ENCODE measurements at regions not wholly inside any gene's neighbourhood (a gene's known extent, or its start where the extent isn't known, plus 50 kb on each side); places are given as distances from the start of the nearest gene placed in this dataset.
A peak's percentile ranks its signal among the peaks of the same experiment; 100 is the strongest.
"Not testable (repeated sequence)": the region's sequence is repeated elsewhere in the genome, so short reads cannot be mapped to it uniquely, and the experiment has no call there.

DNA sequence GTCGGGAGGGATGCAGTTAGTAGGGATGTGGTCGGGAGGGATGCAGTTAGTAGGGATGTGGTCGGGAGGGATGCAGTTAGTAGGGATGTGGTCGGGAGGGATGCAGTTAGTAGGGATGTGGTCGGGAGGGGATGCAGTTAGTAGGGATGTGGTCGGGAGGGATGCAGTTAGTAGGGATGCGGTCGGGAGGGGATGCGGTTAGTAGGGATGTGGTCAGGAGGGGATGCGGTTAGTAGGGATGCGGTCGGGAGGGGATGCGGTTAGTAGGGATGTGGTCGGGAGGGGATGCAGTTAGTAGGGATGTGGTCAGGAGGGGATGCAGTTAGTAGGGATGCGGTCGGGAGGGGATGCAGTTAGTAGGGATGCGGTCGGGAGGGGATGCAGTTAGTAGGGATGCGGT lies 96.2 kb downstream of the BDH1 start:
- DNase-seq = not testable (repeated sequence)

DNA sequence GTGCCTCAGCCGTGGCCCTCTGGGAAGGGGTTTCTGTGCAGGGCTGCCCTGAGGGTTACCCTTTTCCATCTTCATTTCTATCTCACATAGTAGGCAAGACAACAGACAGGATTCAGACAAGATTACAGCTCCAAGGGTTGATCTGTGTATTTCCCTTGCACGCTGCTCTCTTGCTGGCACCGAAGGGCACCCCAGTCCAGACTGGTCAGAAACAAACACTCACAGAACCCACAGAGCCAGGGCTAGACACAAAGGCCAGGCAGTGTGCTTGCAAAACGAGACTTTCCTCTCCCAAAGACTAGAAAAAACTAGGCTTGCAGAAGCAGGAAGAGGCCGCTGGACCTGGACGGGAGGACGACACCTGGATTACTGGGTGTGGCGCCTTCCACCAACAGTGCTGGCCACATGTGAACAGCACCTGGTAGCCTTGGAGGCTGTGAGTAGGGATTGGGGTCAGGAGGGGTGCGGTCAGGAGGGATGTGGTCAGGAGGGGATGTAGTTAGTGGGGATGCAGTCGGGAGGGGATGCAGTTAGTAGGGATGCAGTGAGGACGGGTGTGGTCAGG lies 96.8 kb downstream of the BDH1 start:
- DNase-seq = no peak

DNA sequence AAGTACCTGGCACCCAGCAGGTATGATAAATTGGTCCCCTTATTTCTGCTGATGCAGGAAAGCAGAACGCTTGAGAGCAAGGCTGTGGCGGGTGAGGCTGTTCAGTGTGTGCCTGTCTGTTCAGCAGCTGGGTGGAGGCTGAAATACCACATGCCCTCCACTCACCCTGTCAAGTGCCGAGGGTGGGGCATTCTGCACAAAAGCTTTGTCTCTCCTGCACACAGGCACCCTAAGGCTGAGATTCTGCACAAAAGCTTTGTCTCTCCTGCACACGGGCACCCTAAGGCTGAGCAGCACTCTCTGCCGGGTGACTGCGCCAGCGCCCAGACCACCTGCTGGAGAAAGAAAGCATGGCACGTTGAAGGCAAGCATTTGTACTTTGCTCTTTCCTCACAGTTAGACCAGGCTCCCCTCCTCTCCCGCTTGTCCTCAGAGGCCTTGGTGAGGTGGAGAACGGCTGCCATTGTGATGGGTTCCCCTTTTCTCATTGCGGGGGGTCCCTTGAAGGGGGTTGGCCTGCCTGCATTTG lies 97.5 kb downstream of the BDH1 start:
- peak; percentile 47 for DNase-seq

DNA sequence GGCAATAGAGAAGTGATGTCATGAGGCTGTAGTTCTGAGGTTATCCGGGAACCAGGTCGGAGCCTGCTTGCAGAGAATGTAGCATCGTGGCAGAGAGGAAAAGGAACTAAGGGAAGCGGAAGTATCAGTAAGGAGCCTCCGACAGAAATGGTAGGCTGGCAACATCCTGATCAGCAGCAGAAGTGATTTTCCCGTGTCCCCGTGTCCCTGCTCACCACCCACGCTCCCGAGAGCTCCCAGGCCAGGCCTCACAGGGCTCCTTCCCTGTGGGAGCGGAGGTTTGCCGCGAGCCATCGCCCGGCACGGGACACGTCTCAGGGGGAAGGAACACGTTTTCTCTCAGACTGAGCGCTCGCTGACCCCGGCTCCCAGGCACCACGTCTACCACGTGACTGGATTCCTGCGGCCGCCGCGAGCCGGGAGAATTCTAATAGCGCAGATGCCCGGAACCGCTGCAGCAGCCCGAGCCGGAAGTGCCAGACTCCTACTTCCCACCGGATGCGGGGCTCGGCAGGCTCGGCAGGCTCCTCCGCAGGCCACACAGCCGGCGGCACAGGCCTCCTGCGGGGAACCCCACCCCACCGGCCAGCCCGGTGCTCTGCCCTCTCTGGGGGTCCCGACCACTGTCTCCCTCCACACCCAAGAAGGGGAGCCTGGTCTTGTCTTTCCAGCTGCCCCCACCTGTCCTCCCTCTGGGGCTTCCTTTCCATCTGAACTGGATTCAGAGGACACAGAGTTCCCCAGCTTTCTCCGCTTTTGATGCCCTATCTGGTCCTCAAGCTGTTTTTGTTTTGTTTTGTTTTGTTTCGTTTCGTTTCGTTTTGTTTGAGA lies 99.3 kb downstream of the BDH1 start:
- peak; percentile 75 for DNase-seq

DNA sequence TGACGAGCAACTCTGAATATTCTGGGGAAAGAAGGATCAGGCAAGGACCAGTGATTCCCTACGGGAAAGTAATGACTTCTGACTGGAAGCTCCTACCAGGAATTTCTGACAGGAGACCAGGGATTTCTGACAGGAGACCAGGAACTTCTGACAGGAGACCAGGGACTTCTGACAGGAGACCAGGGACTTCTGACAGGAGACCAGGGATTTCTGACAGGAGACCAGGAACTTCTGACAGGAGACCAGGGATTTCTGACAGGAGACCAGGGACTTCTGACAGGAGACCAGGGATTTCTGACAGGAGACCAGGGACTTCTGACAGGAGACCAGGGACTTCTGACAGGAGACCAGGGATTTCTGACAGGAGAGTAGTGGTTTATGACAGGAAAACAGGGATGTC lies 100.9 kb downstream of the BDH1 start:
- not testable (repeated sequence) for DNase-seq

DNA sequence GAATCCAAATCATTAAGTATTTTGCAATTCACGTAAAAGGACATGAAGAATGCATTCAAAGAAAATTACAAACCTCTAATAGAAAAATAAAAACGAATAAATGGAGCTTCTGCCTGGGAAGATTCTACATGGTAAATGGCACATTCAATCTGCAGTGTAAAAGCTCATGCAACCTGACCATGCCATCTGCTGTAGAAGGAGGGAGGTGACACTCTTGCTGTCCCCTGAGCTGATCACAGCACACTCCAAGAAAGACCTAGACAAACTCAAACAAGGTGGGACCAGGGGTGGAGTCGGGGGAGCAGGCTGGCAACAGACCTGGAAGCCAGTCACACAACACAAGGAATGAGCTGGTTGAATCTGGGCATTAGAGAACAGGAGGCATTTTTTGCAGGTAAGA lies 101.8 kb downstream of the BDH1 start:
- DNase-seq = peak; percentile 69

DNA sequence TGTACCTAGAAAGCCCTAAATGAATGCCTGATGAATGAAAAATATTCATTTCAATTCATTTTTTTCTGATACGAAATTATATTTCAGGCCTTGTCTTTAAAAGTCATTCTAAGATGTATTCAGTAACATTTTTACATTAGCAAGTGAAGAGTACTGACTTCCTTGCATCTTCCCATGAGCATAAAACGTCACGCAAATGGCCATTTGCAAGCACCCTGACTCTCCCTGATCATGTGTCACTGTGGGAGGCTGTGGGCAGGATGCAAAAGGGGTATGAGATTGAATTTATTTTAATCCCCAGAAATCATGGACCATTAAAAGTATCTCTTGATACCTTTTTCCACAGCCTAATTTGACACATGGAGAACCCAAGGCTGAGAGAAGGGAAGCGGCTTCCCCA lies 105.0 kb downstream of the BDH1 start:
- no peak for DNase-seq

DNA sequence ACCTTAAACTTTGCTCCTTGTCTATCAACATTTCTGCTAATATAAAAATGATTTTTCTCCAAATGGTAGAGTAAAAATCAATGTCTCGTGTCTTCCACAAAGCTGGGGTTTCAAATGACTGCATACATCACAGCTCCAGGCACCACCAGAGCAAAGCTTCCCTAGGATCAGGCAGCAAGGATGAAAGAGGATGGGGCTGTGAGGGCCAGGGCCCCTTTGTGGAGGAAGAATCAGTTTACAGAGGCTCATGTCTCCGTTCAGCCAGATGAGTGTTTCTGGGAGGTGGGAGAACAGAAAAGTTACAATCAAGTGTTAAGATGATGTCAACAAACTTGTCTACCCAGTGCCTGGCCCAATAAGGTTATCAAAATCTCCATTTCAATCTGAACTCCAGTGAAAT lies 105.5 kb downstream of the BDH1 start:
- no peak for DNase-seq

DNA sequence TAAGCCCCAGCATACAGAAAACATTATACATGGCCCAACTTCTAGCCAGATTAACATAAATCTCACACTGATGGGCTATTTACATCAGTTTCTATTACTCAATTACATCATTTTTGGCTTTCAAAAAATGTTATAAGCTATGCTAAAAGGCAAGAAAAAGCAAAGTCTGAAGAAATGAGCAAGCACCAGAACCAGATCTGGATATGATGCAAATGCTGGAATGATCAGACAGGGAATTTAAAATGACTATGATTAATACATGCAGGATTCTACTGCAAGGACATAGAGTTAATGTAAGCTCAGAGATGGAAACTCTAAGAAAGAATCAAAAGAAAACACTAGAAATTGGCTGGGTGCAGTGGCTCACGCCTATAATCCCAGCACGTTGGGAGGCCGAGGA lies 106.6 kb downstream of the BDH1 start:
- not testable (repeated sequence) for DNase-seq

DNA sequence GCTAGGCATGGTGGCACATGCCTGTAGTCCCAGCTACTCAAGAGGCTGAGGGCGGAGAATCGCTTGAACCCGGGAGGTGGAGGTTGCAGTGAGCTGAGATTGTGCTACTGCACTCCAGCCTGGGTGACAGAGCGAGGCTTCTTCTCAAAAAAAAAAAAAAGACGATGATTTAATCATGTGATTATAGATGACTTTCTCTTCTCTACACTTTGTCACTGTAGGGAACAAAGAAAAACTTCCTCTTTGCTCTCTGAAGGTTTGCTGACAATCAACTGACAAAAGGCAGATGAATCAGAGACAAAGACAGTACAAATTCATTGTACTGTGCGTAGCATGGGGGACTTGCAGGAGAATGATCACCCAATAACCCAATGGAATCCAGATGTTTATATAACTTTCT lies 108.0 kb downstream of the BDH1 start:
- not testable (repeated sequence) for DNase-seq

DNA sequence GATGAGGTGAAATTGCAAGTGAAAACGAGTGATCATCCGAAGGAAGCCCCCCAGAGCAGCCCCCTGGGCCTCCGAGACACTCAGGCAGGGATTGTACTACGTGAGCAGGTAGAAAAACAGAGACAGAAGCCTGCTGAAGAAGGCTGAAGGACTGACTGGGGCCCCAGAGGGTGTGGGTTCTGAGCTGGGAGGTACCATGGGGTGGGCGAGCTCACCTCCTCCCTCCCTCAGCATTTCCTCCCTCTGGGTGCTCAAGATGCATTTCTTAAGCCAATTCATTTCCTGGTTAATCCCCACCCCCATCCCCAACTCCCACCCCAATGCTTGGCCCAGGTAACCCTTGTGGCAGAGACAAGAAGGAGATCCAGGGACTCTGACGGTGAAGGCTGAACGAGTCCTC lies 108.7 kb downstream of the BDH1 start:
- no peak for DNase-seq

DNA sequence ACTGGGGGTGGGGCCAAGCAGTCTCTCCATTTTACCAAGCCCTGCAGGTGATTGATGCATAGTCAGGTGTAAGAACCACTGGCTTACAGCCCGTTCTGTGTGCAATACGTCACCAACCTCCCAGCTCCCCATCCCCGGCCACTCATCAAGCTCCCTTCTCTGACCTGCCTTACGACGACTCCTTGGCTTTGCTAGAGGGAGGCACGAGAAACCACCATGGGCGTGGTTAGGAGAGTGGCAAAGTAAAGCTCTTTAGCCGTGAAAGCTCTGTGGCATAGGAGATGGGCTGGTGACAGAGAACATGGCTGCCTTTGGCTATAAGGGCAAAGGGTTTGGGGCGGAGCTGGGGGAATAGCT lies 109.1 kb downstream of the BDH1 start:
- DNase-seq = peak; percentile 64

DNA sequence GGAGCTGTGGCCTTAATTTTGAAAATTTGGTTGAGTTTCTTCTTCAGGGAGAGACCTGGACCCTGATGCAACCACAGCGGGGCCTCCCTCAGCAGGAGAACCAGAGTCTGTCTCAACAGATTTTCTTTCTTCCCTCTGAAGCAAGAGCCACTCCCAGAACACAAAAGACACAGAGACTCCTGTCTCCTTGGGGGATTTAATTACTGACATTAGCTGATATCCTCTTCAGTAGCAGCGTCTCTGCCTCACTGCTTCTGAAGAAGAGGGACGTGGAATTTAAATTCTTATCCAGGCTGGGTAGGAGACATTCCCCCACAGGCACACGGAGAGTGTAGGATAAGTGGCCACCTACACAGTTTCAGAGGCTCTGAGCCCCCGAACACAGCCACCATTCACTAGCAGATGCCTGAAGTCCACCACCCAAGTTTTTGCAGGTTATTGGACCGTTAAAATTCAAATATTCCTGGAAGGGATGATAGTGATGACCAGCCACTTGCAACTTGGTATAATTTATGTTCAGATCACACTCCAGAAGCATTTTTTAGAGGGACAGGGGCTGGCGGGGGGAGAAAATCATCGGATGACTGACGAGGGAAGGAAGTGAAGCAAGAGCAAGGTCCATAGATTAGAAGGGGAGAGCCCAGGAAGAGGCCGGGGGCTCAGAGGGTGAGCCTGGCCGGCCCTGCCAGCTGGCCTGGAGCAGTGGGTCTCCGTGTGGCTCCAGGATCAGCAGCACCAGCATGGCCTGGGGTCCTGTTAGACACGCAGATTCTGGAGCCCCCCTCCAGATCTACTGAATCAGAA lies 109.7 kb downstream of the BDH1 start:
- no peak for DNase-seq

DNA sequence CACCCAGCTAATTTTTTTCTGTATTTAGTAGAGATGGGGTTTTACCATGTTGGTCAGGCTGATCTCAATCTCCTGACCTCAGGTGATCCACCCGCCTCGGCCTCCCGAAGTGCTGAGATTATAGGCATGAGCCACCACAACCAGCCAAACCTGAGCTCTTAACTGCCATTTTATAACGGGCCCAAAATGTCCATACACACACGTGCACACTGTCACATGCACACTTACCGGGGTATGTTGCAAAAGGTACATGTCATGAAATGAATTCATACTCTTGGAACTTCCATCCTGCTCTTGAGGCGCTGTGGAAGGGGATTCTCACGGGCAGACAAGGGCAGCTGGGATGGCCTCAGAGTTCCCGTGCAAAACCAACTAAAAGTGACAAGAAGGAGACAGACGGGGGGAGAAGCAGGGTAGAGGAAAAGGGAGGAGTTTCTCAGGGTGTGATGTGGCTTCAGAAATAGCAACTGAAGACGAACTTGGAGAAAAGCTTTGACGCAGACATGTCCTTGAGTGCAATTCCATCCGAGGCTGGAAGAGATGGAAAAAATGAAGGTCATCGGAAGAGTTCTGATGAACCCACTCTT lies 110.9 kb downstream of the BDH1 start:
- DNase-seq = peak; percentile 45

DNA sequence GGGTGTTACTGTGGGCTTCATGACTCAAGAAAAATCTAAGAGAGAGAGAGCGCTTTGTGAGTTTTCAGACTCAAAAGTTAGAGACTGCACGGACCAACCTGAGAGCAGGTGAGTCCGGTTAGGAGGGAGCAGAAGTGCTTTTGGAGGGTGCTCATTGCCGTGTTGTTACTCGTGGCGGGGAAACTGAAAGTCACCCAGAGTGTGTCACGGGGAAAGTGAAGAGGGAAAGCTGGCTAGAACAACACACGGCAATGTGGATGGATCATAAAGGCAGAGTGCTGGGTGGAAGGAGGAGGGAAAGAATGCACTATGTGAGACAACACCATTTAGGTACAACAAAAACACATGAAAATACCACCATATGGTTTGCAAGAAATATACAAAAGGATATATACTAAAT lies 112.3 kb downstream of the BDH1 start:
- DNase-seq = no peak

DNA sequence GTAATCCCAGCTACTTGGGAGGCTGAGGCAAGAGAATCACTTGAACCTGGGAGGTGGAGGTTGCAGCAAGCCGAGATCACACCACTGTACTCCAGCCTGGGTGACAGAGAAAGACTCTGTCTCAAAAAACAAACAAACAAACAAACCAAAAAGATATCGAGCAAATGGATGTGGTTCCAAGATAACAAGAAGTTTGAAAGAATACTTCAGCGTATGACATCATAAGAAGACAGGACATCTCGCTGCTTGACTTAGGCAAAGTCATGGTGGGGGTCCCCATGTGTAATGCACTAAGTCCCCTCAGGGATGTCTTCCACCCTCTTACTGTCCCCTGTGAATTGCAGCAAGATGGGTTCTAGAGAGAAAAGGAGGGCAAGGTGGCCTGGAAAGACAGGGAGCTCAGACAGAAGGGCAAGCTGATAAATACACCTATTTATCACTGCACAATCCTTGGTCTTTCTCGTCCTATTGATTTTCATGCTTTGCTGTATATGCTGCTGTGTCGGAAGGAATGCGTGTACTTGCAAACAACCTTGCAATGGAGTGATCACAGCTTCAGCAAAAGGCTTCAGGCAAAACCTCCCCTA lies 115.0 kb downstream of the BDH1 start:
- DNase-seq = no peak

DNA sequence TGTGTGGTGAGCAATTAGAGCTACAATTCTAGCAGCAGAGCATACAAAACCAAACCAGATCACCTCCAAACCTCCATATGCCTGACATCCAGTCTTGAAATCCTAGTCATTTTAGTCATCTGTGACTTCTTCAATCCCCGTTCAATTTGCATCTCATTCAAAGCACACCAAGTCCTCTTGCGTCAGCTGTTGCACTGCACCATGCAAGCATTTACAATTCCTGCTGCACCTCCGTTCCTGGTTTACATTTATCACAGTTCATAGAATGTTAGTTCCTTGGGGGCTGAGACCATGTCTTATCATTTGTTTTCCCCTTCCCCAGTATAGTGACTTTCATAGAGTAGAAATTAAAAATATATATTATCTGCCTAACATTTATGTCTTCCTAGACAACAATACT lies 116.9 kb downstream of the BDH1 start:
- no peak for DNase-seq

DNA sequence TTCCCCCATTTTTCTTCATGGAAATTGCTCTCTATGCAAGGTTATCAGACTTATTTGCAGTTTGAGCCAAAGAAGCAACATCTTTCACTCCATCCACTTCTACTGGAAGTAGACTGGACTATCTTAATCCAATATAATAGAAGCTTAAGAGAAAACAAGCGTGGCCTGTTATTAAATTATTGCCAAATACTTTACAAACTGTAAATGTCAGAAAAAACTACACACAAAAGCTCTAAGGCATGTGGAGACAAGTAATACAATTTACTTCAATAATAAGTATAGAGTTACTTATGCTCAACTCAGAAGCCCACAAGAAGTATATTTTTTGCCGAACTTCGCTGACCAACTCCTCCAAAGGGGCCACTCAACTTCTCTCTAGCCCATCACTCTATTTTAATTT lies 120.3 kb downstream of the BDH1 start:
- no peak for DNase-seq

DNA sequence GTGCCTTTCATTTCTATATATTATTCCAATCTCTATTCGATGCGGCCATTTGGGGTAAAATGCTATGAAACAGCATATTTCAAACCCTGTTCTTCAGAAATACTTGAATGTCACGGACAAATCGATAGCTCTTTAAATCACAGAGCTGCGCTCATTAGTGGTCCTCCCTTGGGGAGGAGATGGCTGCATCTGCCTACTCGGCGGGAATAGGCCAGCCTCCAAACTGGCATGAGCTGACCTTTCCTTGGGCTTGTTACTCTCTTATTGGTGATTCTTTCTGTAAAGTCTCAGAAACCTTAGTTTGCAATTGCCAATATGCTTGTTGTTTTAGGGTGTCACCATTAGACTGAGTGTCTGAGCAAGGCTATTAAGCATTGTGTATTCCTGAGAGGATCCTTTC lies 120.9 kb downstream of the BDH1 start:
- DNase-seq = no peak

DNA sequence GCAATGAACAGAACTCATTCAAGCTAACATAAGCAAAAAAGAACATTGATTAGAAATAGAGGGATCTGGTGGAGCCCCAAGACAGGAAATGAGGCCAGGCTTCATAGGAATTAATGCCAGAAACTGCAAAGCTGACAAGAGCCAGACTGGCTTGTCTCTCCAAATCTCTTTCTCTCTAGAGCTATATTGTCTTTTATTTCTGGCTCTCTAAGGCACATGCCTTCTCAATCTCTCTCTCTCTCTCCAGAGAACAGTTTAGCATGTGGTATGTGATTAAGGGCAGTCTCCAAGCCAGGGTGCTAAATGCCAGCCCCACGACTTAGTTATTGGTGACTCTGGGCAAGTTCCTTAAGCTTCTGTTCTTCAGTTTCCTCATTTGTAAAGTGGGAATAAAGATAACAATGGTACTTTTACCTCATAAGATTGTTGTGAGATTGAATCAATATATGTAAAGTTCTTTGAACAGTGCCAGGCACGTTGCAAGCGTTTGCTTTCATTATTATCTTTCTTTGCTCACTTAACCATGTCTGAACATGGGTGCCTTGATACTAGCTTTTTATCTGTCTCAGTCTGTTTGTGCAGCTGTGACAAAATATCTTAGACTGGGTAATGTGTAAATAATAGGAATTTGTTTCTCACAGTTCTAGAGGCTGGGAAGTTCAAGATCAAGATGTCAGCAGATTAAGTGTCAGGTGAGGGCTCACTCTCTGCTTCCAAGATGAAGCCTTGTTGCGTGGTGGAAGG lies 123.2 kb downstream of the BDH1 start:
- peak; percentile 60 for DNase-seq

DNA sequence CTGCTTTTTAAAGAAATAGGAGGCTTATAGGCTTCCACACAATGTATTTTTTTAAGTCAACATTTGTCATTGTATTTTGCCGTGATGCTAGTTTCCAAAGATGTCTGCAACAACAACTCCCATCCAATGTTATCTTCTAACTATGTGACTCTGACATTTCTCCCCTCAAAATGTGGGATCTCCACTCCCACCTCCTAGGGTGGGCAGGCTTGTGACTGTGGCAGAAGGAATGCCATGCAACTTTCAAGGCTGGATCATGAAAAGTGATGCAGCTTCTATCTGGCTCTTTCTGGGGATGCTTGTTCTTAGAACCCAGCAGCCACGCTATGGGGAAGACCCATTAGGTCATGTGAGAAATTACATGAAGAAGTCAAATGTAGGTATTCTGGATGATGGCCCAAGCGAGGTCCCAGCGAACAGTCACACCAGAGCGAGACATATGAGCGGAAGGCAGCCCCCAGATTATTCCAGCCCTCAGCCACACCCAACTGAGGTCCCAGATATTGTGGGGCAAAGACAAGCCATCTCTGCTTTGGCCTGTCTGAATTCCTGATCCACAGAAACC lies 124.3 kb downstream of the BDH1 start:
- DNase-seq = no peak

DNA sequence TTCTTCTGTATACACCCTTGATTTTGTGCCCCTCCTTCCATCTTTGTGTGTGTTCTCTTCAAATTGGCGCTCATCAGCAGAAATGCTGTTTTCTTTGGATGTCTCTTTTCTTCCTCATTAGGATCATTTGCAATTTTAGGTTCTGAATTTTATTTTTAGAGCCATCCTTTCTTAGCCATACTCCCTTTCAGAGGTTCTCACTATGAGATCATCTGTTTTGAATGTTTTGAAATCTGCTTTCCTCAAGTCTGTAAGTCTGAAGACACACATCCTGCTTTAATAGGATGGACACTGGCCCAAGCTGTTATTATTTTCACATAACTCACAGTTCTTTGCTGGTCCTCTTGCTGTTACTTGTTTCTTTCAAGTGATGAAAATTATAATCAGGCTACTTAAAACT lies 124.8 kb downstream of the BDH1 start:
- DNase-seq = no peak
